ENCODE measurements at regions not wholly inside any gene's neighbourhood (a gene's known extent, or its start where the extent isn't known, plus 50 kb on each side); places are given as distances from the start of the nearest gene placed in this dataset.

DNA sequence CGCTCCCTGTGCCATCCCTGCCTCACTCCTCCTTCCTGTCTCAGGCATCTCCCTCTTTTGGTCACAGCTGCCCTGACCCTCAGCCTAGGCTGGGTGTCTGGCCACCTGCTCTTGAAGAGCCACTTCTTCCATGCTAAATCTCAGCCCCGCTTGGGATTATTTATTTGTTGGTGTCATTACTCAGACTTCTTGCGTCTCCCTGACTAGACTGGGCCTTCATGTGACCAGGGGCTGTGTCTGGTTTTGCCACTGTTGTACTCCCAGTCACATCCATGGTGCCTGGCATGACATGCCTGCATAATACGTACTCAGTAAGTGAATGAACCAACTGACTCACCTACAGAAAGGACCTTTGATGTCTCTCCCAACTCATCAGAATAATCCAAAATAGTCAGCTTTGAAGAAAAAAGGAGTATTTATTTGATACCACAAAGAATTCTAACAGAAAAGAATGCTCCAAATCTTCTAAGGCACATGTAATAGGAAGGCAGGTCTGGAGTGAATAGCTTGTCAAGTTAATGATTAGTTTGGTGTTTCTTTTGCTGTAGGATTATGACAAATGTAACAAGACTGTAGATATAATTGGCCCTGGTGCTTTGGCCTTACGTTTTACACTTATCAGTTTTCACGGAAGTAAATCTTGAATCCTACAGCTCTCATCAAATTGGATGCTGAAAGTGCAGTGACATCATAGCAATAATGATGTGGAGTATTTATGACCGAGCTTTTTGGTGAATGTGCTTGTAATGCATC, 84.0 kb downstream of the ALOX5AP start:
- Histone ChIP-seq H3K4me2 (ENCODE audit: control insufficient read depth, extremely low read depth, insufficient read depth, low read depth, low read length) (no peak overlapping the region), H3K27ac (ENCODE audit: control insufficient read depth, insufficient read depth, low read length) (no peak overlapping the region), H3K36me3 (ENCODE audit: control insufficient read depth in 2 of 2, extremely low read depth in 1 of 2, insufficient read depth in 2 of 2, low read length in 2 of 2) (no peaks in the 10 kb centered on the region), H3K9me3 (ENCODE audit: control insufficient read depth, low read depth, low read length) (no peaks in the 10 kb centered on the region), H3K79me2 (ENCODE audit: control insufficient read depth, insufficient read depth, low read length) (no peaks in the 10 kb centered on the region), H3K27me3 (ENCODE audit: control insufficient read depth, extremely low read depth, insufficient read depth, low read length) (no peaks in the 10 kb centered on the region), H3K4me3 (ENCODE audit: control insufficient read depth in 2 of 3, extremely low read depth in 1 of 3, insufficient read depth in 2 of 3, low read depth in 1 of 3, low read length in 3 of 3) (no peak overlapping the region), H3K9ac (ENCODE audit: control insufficient read depth, extremely low read depth, insufficient read depth, low read length) (no peak overlapping the region), H3K4me1 (ENCODE audit: control insufficient read depth, extremely low read depth, insufficient read depth, low read length) (peaks cover 31% of the 10 kb centered on the region), H4K20me1 (ENCODE audit: control insufficient read depth, extremely low read depth, insufficient read depth, low read length) (no peaks in the 10 kb centered on the region), H2AFZ (ENCODE audit: control insufficient read depth, low read length) (no peak overlapping the region), H3K9me1 (ENCODE audit: control insufficient read depth, extremely low read depth, insufficient read depth, low read length) (peaks cover 2% of the 10 kb centered on the region)
- TF ChIP-seq EZH2 (IDR thresholded peaks at IDR 0.05; ENCODE audit: low read length): no peak
- TF ChIP-seq, protein P1, sequence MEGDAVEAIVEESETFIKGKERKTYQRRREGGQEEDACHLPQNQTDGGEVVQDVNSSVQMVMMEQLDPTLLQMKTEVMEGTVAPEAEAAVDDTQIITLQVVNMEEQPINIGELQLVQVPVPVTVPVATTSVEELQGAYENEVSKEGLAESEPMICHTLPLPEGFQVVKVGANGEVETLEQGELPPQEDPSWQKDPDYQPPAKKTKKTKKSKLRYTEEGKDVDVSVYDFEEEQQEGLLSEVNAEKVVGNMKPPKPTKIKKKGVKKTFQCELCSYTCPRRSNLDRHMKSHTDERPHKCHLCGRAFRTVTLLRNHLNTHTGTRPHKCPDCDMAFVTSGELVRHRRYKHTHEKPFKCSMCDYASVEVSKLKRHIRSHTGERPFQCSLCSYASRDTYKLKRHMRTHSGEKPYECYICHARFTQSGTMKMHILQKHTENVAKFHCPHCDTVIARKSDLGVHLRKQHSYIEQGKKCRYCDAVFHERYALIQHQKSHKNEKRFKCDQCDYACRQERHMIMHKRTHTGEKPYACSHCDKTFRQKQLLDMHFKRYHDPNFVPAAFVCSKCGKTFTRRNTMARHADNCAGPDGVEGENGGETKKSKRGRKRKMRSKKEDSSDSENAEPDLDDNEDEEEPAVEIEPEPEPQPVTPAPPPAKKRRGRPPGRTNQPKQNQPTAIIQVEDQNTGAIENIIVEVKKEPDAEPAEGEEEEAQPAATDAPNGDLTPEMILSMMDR (optimal IDR thresholded peaks at IDR 0.05 in 1 of 3, IDR thresholded peaks at IDR 0.05 in 1 of 3, conservative IDR thresholded peaks at IDR 0.05 in 1 of 3; ENCODE audit: extremely low read depth in 1 of 3, insufficient read depth in 2 of 3, low read length in 3 of 3): no peak
- FAIRE-seq (peak; percentile 44), DNase-seq (ENCODE audit: low read depth, low spot score) (no peak)
- dilution Hi-C loops (cut with MboI; ENCODE audit: extremely low pct_ligation_motif_present, low sequenced_read_pairs): no loop called here

DNA sequence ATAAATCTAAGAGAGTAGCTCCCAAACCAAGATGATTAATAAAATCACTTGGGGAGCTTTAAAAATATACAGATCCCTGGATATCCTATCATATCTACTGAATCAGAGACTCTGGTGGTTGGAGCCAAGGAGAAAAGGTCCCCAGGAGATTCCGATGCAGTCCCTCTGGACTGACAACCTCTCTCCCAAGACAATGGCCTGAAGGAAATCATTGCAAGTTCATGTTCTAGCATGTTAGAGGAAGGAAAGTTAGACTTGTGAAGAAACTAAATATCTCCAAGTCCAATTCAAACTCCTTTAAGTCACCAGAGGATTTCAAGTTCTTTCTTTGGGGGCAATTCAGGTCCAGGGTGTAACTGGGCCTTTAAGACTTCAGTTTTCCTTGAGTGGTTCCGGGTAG, 84.7 kb upstream of the MEDAG start:
- FAIRE-seq: peak; percentile 93
- Histone ChIP-seq H3K27me3 (ENCODE audit: control insufficient read depth, extremely low read depth, insufficient read depth, low read length) (no peaks in the 10 kb centered on the region), H3K36me3 (ENCODE audit: control insufficient read depth in 2 of 2, extremely low read depth in 1 of 2, insufficient read depth in 2 of 2, low read length in 2 of 2) (no peaks in the 10 kb centered on the region), H3K9me1 (ENCODE audit: control insufficient read depth, extremely low read depth, insufficient read depth, low read length) (peaks cover 2% of the 10 kb centered on the region), H3K4me2 (ENCODE audit: control insufficient read depth, extremely low read depth, insufficient read depth, low read depth, low read length) (peak overlapping the region; percentile 51), H3K4me1 (ENCODE audit: control insufficient read depth, extremely low read depth, insufficient read depth, low read length) (peaks cover 31% of the 10 kb centered on the region), H3K79me2 (ENCODE audit: control insufficient read depth, insufficient read depth, low read length) (no peaks in the 10 kb centered on the region), H2AFZ (ENCODE audit: control insufficient read depth, low read length) (peak overlapping the region; percentile 49), H3K27ac (ENCODE audit: control insufficient read depth, insufficient read depth, low read length) (peak overlapping the region; percentile 7), H4K20me1 (ENCODE audit: control insufficient read depth, extremely low read depth, insufficient read depth, low read length) (no peaks in the 10 kb centered on the region), H3K9ac (ENCODE audit: control insufficient read depth, extremely low read depth, insufficient read depth, low read length) (no peak overlapping the region), H3K9me3 (ENCODE audit: control insufficient read depth, low read depth, low read length) (no peaks in the 10 kb centered on the region), H3K4me3 (ENCODE audit: control insufficient read depth in 2 of 3, extremely low read depth in 1 of 3, insufficient read depth in 2 of 3, low read depth in 1 of 3, low read length in 3 of 3) (peak overlapping the region in 2 of 3 experiments; percentile 4 to 12)
- dilution Hi-C loops (cut with MboI; ENCODE audit: extremely low pct_ligation_motif_present, low sequenced_read_pairs): no loop called here
- no peak for DNase-seq (ENCODE audit: low read depth, low spot score)
- TF ChIP-seq EZH2 (IDR thresholded peaks at IDR 0.05; ENCODE audit: low read length): no peak
- TF ChIP-seq, protein P1 (optimal IDR thresholded peaks at IDR 0.05 in 1 of 3, IDR thresholded peaks at IDR 0.05 in 1 of 3, conservative IDR thresholded peaks at IDR 0.05 in 1 of 3; ENCODE audit: extremely low read depth in 1 of 3, insufficient read depth in 2 of 3, low read length in 3 of 3): no peak
